ENCODE measurements at regions not wholly inside any gene's neighbourhood (a gene's known extent, or its start where the extent isn't known, plus 50 kb on each side); places are given as distances from the start of the nearest gene placed in this dataset.

- no peaks in the 10 kb centered on the region for H3K27me3 ChIP-seq (ENCODE audit: insufficient read depth, poor library complexity, severe bottlenecking)
- no peak overlapping the region for H3K4me3 ChIP-seq (ENCODE audit: severe bottlenecking)
- H3K27ac ChIP-seq (ENCODE audit: poor library complexity, severe bottlenecking): no peak overlapping the region
- DNase-seq (ENCODE audit: low spot score) (no peak), ATAC-seq (ENCODE audit: low read depth) (no peak)
- TF ChIP-seq CTCF (IDR thresholded peaks at IDR 0.05; ENCODE audit: poor library complexity, severe bottlenecking): no peak
- no peaks in the 10 kb centered on the region for H3K9me3 ChIP-seq (ENCODE audit: severe bottlenecking)
- H3K36me3 ChIP-seq (ENCODE audit: low read depth): no peaks in the 10 kb centered on the region
- no peaks in the 10 kb centered on the region for H3K4me1 ChIP-seq (ENCODE audit: insufficient read depth, poor library complexity, severe bottlenecking)
These were observed 276.4 kb upstream of the PLXNA2 start for GRCh38 chr1:208520438-208521099.

GRCh38 chr1:208521534-208521933 is 277.4 kb upstream of the PLXNA2 start:
- H3K36me3 ChIP-seq (ENCODE audit: low read depth): no peaks in the 10 kb centered on the region
- DNase-seq (ENCODE audit: low spot score) (no peak), ATAC-seq (ENCODE audit: low read depth) (no peak)
- no peak for TF ChIP-seq CTCF (IDR thresholded peaks at IDR 0.05; ENCODE audit: poor library complexity, severe bottlenecking)
- H3K4me1 ChIP-seq (ENCODE audit: insufficient read depth, poor library complexity, severe bottlenecking): no peaks in the 10 kb centered on the region
- no peak overlapping the region for H3K27ac ChIP-seq (ENCODE audit: poor library complexity, severe bottlenecking)
- H3K4me3 ChIP-seq (ENCODE audit: severe bottlenecking): no peak overlapping the region
- no peaks in the 10 kb centered on the region for H3K9me3 ChIP-seq (ENCODE audit: severe bottlenecking)
- H3K27me3 ChIP-seq (ENCODE audit: insufficient read depth, poor library complexity, severe bottlenecking): no peaks in the 10 kb centered on the region

GRCh38 chr1:208523007-208523406 is 278.8 kb upstream of the PLXNA2 start:
- ATAC-seq (ENCODE audit: low read depth) (no peak), DNase-seq (ENCODE audit: low spot score) (no peak)
- no peak for TF ChIP-seq CTCF (IDR thresholded peaks at IDR 0.05; ENCODE audit: poor library complexity, severe bottlenecking)

GRCh38 chr1:208524376-208524775 is 280.2 kb upstream of the PLXNA2 start:
- DNase-seq (ENCODE audit: low spot score): no peak
- no peaks in the 10 kb centered on the region for H3K4me1 ChIP-seq (ENCODE audit: insufficient read depth, poor library complexity, severe bottlenecking)
- no peak for TF ChIP-seq CTCF (IDR thresholded peaks at IDR 0.05; ENCODE audit: poor library complexity, severe bottlenecking)
- no peaks in the 10 kb centered on the region for H3K27me3 ChIP-seq (ENCODE audit: insufficient read depth, poor library complexity, severe bottlenecking)
- no peaks in the 10 kb centered on the region for H3K36me3 ChIP-seq (ENCODE audit: low read depth)
- H3K27ac ChIP-seq (ENCODE audit: poor library complexity, severe bottlenecking): no peak overlapping the region
- no peak for ATAC-seq (ENCODE audit: low read depth)
- H3K4me3 ChIP-seq (ENCODE audit: severe bottlenecking): no peak overlapping the region
- H3K9me3 ChIP-seq (ENCODE audit: severe bottlenecking): no peaks in the 10 kb centered on the region

More at GRCh38 chr1:208523007-208523406, 278.8 kb upstream of the PLXNA2 start:
- H3K27ac ChIP-seq (ENCODE audit: poor library complexity, severe bottlenecking): no peak overlapping the region
- H3K36me3 ChIP-seq (ENCODE audit: low read depth): no peaks in the 10 kb centered on the region
- no peaks in the 10 kb centered on the region for H3K4me1 ChIP-seq (ENCODE audit: insufficient read depth, poor library complexity, severe bottlenecking)
- H3K9me3 ChIP-seq (ENCODE audit: severe bottlenecking): no peaks in the 10 kb centered on the region
- no peaks in the 10 kb centered on the region for H3K27me3 ChIP-seq (ENCODE audit: insufficient read depth, poor library complexity, severe bottlenecking)
- H3K4me3 ChIP-seq (ENCODE audit: severe bottlenecking): no peak overlapping the region

GRCh38 chr1:208524925-208525324 is 280.7 kb upstream of the PLXNA2 start:
- H3K4me1 ChIP-seq (ENCODE audit: insufficient read depth, poor library complexity, severe bottlenecking): no peaks in the 10 kb centered on the region
- H3K27ac ChIP-seq (ENCODE audit: poor library complexity, severe bottlenecking): no peak overlapping the region
- DNase-seq (ENCODE audit: low spot score): no peak
- no peaks in the 10 kb centered on the region for H3K36me3 ChIP-seq (ENCODE audit: low read depth)
- no peak overlapping the region for H3K4me3 ChIP-seq (ENCODE audit: severe bottlenecking)
- H3K27me3 ChIP-seq (ENCODE audit: insufficient read depth, poor library complexity, severe bottlenecking): no peaks in the 10 kb centered on the region
- TF ChIP-seq CTCF (IDR thresholded peaks at IDR 0.05; ENCODE audit: poor library complexity, severe bottlenecking): no peak
- no peak for ATAC-seq (ENCODE audit: low read depth)
- H3K9me3 ChIP-seq (ENCODE audit: severe bottlenecking): no peaks in the 10 kb centered on the region

All from RWPE2 (cell line).